ENCODE measurements at regions not wholly inside any gene's neighbourhood (a gene's known extent, or its start where the extent isn't known, plus 50 kb on each side); places are given as distances from the start of the nearest gene placed in this dataset.

- no peak overlapping the region for H3K23ac ChIP-seq (ENCODE audit: insufficient read length, low read depth, low read length)
- no peak overlapping the region for H2BK5ac ChIP-seq (ENCODE audit: insufficient read length, low read length)
- H3K4ac ChIP-seq (ENCODE audit: low read depth, low read length), result no peak overlapping the region
- no peak overlapping the region for H3T11ph ChIP-seq (ENCODE audit: low read length)
- DNase-seq, result no peak
- peak overlapping the region; percentile 84 to 98 (median 98) for H3K27ac Mint-ChIP-seq
- no peaks in the 10 kb centered on the region for H3K9me3 ChIP-seq (ENCODE audit: control insufficient read depth, low read depth, low read length)
- no peaks in the 10 kb centered on the region; the same call in 1 of the 2 replicates for H3K79me2 ChIP-seq (ENCODE audit: insufficient read depth, low read length)
- no peak overlapping the region for H4K5ac ChIP-seq (ENCODE audit: insufficient read length, low read depth, low read length)
- peaks cover 33 to 35% of the 10 kb centered on the region in 2 experiments for H3K4me1 Mint-ChIP-seq
- H3K36me3 Mint-ChIP-seq (ENCODE audit: insufficient read depth in 1 of 3, low read depth in 3 of 3), result peaks cover 1 to 22% (median 6%) of the 10 kb centered on the region in 3 experiments; a peak in 4 of 7 replicates
- no peak overlapping the region for H2AFZ ChIP-seq (ENCODE audit: low read length)
- no peak overlapping the region for H3K18ac ChIP-seq (ENCODE audit: insufficient read length, low read depth, low read length)
- TF ChIP-seq CTCF (conservative IDR thresholded peaks at IDR 0.05), result no peak
- H4K20me1 ChIP-seq (ENCODE audit: control insufficient read depth, insufficient read depth, insufficient read length), result no peaks in the 10 kb centered on the region
- H3K14ac ChIP-seq (ENCODE audit: insufficient read depth, low read length), result no peak overlapping the region
- no peak overlapping the region for H4K8ac ChIP-seq (replicated peaks; ENCODE audit: insufficient read length, low read depth, low read length)
- H2BK20ac ChIP-seq (ENCODE audit: low read depth, low read length, poor library complexity, severe bottlenecking), result no peak overlapping the region
- no peaks in the 10 kb centered on the region for H3K23me2 ChIP-seq (ENCODE audit: insufficient read length, low read depth, low read length, poor library complexity, severe bottlenecking)
- H3K4me3 Mint-ChIP-seq, result no peak overlapping the region
- no peak overlapping the region for H2BK120ac ChIP-seq (ENCODE audit: low read depth, low read length, poor library complexity, severe bottlenecking)
- H3K4me2 ChIP-seq (ENCODE audit: insufficient read depth, insufficient read length, low read length), result no peak overlapping the region
- H3K4me1 ChIP-seq (ENCODE audit: insufficient read depth, low read length), result peaks cover 3% of the 10 kb centered on the region; the same call in 1 of the 2 replicates
- H3K79me1 ChIP-seq (ENCODE audit: insufficient read depth, low read depth, low read length, poor library complexity, severe bottlenecking), result no peaks in the 10 kb centered on the region
- H3K27me3 Mint-ChIP-seq (ENCODE audit: low read depth), result no peaks in the 10 kb centered on the region; the same call in 1 of the 2 replicates
- no peak overlapping the region for H3K9ac ChIP-seq (ENCODE audit: extremely low read depth, insufficient read length, low read length)
- no peak overlapping the region for H4K91ac ChIP-seq (ENCODE audit: insufficient read length, low read depth, low read length)
- no peak overlapping the region for H2AK5ac ChIP-seq (ENCODE audit: insufficient read length, low read length)
- no peak overlapping the region for H2BK15ac ChIP-seq (ENCODE audit: low read depth, low read length)
- no peak overlapping the region for H2BK12ac ChIP-seq (ENCODE audit: insufficient read length, low read depth, low read length)
- no peaks in the 10 kb centered on the region for H3K27me3 ChIP-seq (ENCODE audit: insufficient read depth, low read length)
- H3K9me3 Mint-ChIP-seq, result peaks cover 14 to 16% of the 10 kb centered on the region in 2 experiments; a peak in 4 of 5 replicates
- no peak overlapping the region for H3K56ac ChIP-seq (ENCODE audit: insufficient read length, low read depth, low read length)
- peak overlapping the region; percentile 89 for H3K27ac ChIP-seq (ENCODE audit: insufficient read length, low read depth, low read length)
These were observed 90.1 kb downstream of the ZNF648 start for GRCh38 chr1:181971424-181971823.
